ENCODE measurements at regions not wholly inside any gene's neighbourhood (a gene's known extent, or its start where the extent isn't known, plus 50 kb on each side); places are given as distances from the start of the nearest gene placed in this dataset.

- no peak for DNase-seq
These were observed 257.4 kb upstream of the UBASH3B start for GRCh38 chr11:122398167-122398566.

GRCh38 chr11:122395282-122395681 is 260.2 kb upstream of the UBASH3B start:
- DNase-seq = no peak

GRCh38 chr11:122394313-122394712 is 261.2 kb upstream of the UBASH3B start:
- DNase-seq = no peak

DNA sequence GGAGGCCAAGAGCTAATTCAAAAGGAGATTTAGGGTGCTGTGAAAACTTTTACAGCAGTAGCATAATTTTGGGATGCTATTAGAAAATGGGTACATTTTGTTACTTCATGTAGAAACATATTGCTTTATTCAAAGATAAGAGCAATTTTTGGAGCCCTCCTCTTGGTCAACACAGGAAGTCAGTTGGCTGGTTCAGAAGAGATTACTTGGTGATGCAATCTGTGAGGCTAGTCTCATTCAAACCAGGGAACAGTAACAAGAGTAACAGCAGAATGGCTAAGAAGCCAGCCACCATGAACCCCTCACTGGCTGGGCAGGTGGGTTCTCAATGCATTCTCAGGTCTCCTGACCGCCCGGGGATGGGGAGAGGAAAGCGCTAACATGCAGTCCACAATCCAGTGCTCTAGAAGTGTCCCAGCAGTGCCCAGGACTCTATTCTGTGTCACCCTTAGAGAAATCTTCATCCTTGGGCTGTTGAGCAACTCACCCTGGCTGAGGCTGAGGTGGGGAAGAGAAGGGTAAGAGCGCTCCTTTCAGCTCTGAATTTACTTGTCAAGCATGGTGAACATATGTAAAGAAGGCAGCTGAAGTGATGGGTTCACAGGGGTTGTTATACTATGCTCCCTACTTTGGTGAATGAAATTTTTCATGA is 262.2 kb upstream of the UBASH3B start:
- no peak for DNase-seq

DNA sequence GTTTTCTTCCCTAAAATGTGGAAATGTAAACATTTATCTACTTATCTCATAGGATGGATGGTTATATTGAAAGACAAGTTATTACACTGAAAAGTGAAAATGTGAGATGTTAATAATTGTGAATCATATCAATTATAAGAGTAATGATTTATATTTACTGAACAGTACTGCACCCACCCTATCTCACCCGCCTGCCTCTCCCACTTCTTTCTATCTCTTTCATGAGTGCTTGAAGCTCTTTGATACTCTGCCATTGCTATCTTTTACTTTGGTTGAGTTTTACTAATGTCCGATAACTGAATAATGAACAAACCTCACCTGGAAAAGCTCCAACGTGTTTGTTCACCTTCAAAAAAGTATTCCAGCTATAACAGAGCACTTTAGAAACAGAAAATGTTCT is 263.0 kb upstream of the UBASH3B start:
- no peak for DNase-seq

DNA sequence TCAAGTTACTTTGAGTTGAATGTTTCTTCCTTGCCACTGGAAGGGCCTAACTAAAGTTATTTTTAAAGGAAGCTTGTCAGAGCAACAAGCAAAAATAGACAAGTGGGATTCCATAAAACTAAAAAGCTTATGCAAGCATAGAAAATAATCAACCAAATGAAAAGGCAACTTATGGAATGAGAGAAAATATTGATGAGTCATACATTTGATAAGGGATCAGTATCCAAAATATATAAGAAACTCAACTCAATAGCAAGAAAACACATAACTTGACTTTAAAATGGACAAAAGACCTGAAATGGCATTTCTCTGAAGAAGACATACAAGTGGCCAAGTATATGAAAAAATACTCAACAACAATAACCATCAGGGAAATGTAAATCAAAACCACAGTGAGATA is 264.5 kb upstream of the UBASH3B start:
- DNase-seq = no peak

DNA sequence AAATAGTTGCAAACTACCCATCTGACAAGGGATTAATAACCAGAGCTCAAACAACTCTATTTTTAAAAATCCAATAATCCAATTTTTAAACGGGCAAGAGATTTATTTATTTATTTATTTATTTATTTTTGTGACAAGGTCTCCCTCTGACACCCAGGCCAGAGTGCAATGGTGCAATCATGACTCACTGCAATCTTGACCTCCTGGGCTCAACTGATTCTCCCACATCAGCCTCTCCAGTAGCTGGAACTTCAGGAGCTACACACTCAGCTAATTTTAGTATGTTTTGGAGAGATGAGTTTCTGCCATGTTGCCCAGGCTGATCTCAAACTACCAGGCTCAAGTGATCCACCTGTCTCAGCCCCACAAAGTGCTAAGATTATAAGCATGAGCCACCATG is 267.2 kb upstream of the BLID start:
- no peak for DNase-seq

- no peak for DNase-seq
These were observed 259.8 kb upstream of the BLID start for GRCh38 chr11:122375687-122376399.

DNA sequence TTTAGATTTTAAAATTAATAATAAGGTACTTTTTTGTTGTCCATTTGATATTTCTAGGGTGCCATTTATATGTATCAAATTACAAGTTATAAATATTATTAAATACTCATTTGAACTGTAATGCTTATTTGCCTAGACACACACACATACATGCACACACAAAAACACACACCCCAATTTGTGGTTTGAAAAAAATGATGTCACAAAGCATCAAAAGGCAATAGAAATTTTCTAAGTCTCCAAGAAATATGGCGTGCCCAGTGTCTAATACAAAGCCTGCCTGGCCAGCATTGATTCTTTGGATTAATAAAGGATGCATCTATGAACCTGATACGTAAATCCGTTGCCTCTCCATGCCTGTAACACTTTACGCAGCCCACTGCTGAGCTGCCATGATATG is 252.8 kb upstream of the BLID start:
- no peak for DNase-seq

- DNase-seq = no peak
These were observed 251.8 kb upstream of the BLID start for GRCh38 chr11:122367809-122368231.

- no peak for DNase-seq
These were observed 249.8 kb upstream of the BLID start for GRCh38 chr11:122365610-122366360.

GRCh38 chr11:122363296-122363695 is 247.3 kb upstream of the BLID start:
- DNase-seq = no peak

DNA sequence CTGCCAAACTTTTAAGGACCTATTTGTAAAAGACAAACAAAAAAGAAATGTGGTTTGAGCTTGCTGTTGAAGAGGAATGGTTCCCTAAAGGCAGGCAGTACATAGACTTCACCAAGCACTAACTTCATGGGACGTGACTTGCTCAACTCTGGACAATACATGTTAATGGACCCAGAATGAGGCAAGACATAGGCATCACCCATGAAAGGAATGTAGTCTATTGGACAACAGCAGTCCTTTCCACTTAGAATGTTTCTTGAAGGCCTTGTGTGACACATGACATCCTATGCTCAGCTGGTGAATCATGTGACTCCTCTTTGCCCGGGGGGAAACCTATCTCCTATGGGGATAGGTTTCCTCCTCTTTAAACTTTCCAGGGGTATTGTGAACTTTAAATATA is 246.4 kb upstream of the BLID start:
- no peak for DNase-seq

DNA sequence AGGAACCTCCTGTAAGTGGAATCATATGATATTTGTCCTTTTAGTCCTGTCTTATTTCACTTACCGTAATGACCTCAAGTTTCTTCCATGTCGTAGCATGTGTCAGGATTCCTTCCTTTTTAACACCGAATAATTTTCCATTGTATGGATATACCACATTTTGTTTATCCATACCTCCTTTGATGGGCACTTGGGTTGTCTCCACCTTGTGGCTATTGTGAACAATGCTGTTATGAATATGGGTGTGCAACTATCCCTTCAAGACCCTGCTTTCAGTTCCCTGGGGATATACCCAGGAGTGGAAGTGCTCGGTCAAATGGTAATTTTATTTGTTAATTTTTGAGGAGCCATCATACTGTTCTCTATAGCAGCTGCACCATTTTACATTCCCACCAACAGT is 244.9 kb upstream of the BLID start:
- no peak for DNase-seq

DNA sequence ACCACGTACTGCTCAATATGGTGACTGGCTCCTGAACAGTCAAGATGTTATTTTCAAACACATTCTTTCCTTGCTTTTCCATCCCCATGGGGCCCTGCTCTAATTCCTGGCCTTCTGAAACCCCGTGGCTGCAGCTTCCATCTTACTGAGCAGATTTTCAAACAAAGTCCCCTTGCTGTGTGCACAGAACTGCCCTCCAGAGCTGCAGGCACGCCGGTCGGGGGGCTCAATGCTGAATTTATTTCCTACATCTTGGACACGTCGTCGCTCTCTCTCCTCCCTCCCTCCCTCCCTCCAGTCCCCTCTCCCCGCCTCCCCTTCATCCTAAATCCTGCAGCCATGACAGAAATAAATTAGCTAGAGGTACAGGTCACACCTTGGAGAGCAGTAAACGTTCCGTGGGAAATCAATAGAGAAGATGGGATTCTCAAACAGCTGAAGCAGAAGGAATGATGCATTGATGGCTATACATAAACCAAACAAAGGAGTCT is 243.1 kb upstream of the BLID start:
- DNase-seq = no peak

- no peak for DNase-seq
These were observed 242.3 kb upstream of the BLID start for GRCh38 chr11:122358292-122358691.

DNA sequence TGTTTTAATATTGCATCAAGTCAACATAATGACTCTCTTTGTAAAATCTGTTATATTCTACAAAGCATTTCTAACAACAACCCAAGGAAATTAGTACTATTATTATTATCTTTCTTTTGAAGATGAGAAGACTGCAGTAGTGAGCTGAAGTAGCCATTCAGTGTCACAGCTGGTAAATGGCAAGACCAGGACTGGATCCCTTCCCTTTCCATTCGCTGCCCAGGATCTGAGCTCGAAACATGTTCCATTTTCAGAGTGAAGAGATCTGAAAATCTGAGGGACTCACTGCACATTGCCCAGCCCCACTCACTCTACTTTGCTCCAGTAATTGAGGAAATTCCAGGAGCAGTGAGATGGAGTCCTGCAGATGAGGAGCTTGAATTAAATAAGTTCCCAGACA is 240.0 kb upstream of the BLID start:
- DNase-seq = no peak

- DNase-seq = no peak
These were observed 238.1 kb upstream of the BLID start for GRCh38 chr11:122354025-122354697.

DNA sequence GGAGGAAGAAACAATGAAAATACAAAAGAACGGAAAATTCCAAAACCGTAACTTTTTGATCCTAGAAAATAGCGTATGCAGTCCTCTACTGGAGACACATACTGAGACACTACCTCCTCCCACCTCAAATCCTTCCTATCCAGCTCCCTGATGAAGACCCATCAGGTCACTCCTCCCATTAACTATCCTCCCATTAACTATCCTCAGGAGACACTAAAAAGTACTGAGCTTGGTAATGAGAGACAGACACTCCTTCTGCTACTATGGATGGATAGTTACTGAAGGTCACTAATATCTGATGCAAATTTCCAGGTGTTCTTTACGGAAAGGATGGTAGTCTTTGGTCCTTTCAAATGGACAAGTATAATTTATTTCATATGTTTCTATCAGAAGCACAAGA is 237.5 kb upstream of the BLID start:
- DNase-seq = no peak

- DNase-seq = no peak
These were observed 232.8 kb upstream of the BLID start for GRCh38 chr11:122348659-122349409.

DNA sequence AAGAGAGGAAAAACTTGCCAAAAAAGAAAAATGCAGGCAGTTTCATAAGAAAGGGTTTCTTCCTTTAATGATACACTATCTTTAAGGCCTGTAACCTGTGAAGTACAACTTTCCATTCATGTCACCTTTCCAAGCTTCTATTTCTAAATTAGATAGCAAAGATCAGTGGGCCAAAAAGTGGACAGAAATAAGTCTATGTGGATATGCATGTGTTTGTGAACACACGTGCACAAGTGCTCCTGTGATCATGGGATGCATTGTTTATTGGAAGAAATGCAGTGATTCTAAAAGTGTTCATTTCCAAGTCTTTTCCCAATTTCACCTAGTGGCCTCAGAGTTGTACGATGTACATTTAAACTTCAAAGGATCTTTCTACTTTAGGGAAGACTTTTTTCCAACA is 230.0 kb upstream of the BLID start:
- DNase-seq = no peak

DNA sequence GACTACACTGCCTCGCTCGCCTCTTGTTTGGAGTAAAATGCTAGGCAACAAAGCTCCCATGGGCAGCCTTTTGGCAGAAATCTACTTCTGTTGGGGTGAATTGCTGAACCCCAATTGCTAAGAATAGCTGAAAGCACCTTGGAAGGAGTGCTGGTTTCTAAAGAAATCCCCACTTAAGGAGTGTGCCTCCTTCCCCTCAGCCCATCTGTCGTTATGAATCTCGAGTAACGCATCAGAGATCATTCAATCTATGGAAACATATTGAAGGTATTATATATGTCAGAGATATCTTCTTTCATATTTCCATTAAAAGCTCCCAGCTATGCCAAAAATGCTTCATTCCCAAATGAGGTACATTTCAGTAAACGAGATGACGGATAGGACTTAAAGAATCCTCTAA is 229.6 kb upstream of the BLID start:
- no peak for DNase-seq

DNA sequence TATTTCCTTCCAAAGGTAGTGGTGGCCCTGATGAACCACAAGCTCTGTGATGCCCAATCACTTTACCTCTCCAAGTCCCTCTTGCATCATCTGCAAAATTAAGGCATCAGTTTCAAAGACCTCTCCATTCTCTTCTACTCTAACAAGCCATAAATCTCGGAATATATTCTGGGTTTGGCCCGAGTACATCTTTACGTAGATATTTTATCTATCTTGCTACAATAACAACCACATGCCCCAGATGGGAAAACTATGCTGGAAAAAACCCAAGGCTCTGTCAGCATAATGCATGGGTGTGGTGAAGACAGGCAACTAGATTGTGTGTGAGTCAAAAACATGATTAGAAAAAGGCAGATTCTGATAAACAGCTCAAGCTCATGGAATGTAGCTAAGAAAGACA is 228.2 kb upstream of the BLID start:
- DNase-seq = no peak

All from GDM1 (cell line).